ENCODE measurements at regions not wholly inside any gene's neighbourhood (a gene's known extent, or its start where the extent isn't known, plus 50 kb on each side); places are given as distances from the start of the nearest gene placed in this dataset.
"Not testable (repeated sequence)": the region's sequence is repeated elsewhere in the genome, so short reads cannot be mapped to it uniquely, and the experiment has no call there.

DNA sequence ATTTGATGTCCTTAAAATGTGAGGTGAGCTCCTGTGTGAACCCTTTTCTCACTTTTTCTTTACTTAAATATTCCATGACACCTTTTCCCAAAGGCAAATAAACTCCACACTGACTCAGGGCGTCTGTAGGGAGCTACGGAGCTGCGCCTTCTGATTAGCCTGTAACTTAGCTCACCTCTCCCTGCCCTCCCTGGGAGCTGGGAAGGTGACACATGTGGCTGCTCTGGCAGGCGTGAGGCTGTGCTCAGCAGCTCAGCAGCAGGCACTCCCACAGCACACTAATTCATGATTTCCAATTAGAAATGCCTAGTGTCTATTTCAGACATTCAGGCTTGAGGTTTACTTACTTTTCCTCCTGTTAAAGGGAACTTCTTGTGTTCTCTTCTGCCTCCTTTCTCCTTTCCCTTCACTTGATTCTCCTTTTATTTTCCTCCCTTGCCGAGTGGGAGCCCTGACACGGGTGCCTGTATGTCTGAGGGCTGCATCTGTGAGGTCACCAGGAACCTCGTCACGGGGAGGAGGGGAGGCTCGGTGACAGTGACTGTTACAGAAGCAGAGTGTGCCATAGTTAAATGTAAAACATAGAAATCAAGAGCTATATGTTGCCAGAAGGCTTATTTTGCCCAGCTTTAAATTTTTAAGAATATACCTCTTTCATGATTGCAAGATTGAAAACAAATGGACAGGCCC lies 437.1 kb downstream of the DCDC2C start:
- no peak for ATAC-seq

DNA sequence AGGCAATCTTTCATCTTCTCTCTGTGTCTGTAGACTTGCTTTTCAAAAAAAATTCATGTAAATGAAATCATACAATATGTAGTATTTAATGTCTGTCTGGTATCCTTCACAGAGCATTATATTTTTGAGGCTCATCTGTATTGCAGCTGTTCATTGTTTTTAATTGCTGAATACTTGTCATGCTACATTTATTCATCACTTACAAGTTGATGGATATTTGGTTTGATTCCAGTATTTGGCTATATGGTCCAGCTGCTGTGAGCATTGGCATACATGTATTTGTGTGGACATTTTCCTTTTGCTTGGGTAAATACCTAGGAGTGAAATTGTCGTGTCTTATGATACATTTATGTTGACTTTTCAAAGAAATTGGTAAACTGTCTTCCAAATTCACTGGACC lies 441.4 kb downstream of the DCDC2C start:
- ATAC-seq, result no peak

DNA sequence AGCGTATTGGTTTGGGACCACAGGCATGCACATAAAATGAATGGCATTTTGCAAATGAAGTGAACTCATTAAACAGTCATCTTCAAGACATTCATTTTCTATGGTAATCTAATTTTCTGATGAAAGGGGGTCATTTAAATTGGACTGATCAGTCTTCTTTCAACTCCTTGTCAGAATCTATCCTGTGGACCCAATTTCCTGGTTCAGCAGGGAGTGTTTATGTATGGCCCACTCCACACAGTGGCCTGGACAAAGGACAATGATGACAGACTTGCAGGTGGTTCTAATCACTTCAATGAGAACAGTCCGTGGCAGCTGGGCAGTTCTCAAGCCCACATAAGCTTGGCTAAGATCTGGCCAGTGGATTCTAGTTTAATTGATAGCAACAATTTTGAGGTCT lies 448.1 kb downstream of the DCDC2C start:
- ATAC-seq, result no peak

DNA sequence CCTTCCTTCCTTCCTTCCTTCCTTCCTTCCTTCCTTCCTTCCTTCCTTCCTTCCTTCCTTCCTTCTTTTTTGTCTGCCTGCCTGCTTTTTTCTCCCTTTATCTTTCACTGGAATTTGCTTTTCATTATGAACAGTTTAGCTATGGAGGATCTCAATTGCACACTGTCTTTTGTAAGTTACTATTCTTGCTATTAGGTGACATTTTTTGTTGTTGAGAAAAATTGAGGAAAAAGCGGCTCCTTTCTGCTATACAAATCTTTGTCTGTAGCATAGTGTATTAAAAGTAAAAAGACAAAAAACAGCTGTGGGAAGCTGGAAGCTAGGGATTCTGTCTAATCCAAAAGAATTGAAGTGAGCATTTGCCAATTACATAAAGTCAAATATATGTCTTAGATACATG lies 448.7 kb downstream of the DCDC2C start:
- ATAC-seq, result no peak

DNA sequence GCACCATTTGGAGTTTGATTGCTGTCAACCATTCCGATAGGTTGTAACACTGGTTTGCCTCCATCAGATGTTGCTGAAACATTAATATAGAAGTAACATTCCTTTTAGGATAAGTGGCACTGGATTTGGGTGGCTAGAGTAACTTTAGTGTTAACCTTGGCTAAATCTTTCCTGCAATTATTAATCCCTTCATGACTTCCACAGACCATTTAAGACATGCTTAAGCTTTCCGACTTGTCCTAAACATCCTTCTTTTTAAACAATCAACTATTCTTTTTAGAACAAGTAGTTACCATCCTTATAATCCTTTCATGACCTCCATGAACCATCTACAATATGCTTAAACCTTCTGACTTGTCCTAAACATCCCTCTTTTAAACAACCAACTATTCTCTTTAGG lies 465.5 kb downstream of the DCDC2C start:
- ATAC-seq, result no peak

DNA sequence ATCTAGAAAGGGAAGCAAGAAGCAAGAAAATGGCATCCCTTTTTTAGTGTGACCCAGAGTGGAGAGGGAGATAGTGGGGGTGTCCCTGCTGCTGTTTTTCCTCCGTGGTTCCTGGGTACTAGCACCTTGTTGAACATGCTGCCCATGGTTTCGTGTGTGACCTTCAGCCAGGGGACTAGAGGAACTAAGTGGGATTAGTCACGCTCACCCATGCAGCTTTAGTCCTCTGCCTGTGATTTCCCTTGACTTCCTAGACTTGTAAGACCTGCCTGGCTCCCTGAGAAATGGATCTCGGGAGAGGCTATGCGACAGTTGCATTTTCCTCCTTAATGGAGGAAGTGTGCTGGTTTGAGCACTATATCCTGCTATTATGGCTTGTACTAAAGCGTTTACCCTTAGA lies 471.4 kb downstream of the DCDC2C start:
- no peak for ATAC-seq

DNA sequence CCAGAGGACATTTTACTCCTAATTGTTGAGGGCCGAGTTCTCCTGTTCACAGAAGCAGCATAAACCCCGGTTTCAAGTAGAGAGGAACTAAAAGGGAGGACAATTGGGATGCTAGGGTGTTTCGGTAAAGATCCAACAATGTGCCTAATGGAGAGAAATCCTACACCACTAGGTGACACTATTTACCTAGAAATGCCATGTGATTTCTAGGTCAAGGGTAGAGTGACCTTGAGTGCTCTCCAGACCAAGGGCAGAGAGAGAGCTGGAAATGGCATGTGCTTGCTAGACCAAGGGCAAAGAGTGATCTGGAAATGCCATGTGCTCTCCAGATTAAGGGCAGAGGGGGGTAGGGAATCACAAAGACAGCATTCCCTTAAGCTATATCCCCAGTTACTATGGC lies 472.0 kb downstream of the DCDC2C start:
- ATAC-seq, result no peak

DNA sequence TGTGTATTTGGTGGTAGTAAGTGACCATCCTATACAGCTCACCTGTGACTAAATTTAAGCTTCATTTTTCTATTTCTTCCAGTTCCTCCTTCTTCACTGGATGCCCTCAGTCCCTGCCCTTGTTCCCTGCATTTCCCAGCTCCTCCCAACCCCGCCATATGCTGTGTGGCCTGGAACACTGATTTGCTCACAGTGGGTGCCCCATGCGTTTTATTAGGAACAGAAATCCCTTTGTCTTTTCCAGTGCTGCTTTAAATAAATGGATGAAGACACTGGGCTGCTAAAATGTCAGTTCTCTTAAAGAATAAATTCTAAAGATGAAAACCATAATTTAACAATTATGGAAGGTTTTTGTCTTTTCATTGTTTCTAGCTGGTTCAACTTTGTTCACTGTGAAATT lies 477.3 kb downstream of the DCDC2C start:
- no peak for ATAC-seq

DNA sequence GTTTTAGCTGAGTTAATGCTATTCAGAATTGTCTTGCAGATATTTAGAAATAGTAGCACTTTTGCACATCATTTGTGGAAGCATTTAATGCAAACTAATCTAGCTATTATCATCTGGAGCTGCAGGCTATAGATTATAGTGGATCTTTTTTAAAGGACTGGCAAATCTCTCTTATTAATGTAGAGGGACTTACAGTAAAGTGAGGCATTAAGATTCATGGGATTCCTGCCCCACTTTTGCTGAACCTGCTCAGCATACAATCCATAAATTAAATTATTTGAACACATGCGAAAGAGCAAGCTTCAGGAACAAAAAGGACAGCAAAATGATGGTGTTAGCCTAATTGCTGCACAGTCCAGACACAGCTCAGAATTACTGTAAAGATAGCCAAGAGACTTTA lies 477.7 kb downstream of the DCDC2C start:
- no peak for ATAC-seq

DNA sequence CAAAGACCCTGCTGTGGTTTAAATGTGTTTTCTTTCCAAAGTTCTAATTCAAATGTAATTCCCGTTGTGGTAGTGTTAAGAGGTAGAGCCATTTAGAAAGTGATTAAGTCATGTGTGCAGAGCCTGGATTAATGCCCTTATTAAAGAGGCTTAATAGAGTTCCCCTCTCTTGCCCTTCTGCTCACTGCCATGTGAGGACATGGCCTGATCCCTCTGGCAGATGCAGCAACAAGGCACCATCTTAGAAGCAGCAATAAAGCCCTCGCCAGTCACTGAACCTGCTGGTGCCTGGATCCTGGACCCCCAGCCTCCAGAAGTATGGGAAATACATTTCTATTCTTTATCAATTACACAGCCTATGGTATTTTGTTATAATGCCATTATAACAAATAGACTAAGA lies 485.2 kb downstream of the DCDC2C start:
- ATAC-seq, result no peak

DNA sequence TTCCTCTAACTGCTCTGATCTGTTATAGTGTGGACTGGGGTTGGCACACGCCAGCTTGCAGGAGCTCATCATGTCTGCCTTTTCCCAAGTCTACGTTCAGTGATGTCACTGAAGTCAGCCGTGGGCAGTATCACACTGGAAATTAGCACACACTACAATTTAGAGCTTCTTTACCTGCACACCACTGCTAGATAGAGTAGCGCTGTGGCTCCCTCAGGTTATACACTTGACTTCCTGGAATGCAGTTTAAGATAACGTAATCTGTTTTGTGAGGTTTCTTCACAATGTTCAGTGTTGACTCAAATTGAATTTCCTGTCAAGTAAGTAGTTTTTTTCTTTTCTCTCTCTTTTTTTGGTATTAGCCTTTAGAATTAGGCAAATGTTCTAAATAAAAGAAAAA lies 487.2 kb downstream of the DCDC2C start:
- no peak for ATAC-seq

DNA sequence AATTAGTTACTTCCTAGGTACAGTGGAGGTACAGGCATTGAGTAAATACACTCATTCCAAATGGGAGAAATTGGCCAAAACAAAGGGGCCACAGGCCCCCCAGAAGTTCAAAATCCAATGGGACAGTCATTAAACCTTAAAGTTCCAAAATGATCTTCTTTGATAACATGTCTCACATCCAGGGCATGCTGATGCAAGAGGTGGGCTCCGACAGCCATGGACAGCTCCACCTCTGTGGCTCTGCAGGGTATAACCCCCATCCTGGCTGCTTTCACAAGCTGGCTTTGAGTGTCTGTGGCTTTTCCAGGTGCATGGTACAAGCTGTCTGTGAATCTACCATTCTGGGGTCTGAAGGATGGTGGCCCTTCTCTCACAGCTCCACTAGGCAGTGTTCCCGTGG lies 488.7 kb downstream of the DCDC2C start:
- ATAC-seq, result no peak

DNA sequence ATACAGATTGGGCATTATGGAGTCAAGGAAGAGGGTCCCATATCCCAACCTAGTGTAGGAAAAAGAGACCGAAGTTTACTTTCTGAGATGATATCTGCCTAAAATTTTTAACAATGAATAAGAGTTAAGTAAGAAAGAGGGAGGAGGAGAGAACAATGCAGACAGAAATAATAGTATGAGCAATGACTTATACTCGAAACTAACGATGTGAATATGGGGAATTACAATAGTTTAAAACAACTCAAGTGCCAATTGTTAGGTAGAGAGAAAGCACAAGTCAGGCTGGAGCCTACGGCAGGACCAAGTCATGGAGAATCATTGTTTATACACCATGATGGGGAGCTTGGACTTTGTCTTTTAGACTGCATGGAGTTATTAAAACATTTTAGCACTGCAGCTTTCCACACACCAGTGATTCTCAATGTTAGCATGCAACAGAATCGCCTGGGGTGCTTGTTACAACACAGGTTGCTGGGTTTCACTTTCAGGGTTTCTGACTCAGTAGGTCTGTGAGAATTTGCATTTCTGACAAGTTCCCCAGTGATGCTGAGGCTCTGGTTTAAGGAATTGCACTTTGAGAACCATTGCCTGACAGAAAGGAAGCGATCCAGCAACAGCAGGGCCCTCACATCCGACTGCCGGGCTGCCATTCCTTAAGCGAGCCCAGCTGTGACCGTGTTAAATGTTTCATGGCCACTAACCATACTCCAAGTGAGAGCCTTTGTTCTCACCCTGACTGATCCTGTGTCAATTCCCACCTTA lies 511.2 kb downstream of the DCDC2C start:
- ATAC-seq, result no peak

DNA sequence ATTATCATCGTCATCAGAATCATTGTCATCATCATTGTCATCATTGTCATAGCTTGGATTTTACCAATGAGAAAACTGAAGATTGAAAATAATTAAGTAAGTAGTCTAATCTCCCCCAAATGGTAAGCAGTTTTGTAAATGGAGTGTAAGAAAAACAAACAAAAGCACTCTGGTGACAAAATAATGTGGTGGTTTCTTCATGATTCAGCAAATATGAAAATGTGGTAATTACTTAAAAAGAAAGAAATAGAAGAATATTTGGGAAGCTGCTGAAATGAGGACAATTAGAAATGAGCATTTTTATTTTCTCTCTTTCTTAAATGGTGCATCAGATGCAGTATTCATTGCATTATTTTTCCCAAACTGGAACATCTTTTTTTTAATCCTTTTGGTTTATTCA lies 514.4 kb downstream of the DCDC2C start:
- no peak for ATAC-seq

DNA sequence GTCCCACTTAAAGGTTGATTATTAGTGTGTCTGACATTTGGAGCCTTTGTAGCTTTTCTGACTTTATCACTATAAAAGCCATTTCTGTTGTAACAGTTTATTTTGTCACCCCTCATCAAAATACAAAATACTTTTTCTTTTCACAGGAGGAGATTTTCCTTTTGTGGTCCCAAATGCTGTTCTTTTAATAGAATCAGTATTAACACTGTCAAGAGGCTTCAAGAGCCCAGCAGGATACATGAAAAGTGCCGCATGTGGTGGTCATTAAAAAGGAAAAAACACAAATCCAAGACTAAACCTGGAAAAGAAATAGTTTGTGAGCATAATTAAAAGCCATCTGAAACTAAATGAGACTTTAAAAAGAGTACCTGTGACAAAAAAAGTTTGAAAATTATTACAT lies 515.7 kb downstream of the DCDC2C start:
- ATAC-seq, result no peak

DNA sequence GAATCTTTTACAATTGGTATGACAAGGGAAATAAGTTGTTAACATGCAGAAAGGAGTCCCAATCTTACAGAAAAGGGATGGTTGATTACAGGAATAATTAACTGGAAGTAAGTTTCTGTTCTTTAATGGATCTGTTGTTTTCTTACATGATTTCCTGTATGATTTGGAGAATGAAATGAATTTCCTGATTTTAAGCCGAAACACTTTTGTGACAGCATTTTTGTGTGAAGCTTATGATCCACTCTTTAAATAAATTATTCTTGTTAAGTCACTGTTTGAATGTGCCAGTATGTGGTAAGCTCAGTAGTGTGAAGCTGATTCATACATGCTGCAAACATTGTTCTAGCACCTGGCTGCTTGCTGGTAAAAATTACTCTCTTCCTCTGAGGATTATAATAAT lies 516.2 kb downstream of the DCDC2C start:
- ATAC-seq, result no peak

DNA sequence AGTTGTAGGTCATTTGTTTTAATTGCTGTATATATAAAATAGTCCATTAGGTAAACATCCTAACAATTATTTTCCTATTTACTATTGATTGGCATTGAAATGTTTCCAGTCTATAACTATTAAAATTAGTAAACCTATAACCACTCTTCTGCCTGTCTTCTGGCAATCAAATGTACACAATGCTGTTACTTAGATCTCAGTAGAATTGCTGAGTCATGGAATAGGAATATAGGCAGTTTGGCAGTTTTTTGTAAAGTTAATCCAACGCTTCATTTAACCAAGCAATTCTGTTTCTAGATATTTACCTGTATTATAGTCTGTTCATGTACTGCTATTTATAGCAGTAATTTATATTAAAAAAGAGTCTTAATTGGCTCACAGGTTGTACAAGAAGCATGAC lies 518.1 kb downstream of the DCDC2C start:
- no peak for ATAC-seq

DNA sequence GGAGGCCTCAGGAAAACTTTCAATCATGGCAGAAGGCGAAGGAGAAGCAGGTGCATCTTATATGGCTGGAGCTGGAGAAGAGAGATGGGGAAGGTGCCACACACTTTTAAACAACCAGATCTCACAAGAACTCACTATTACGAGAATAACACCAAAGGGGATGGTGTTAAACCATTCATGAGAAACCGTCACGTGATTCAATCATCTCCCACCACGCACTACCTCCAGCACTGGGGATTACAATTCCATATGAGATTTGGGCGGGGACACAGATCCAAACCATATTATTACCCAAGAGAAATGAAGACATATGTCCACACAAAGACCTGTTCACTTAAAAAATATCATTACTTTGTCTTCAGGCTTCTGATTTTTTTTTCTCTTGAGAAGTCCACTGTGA lies 518.5 kb downstream of the DCDC2C start:
- ATAC-seq, result no peak

DNA sequence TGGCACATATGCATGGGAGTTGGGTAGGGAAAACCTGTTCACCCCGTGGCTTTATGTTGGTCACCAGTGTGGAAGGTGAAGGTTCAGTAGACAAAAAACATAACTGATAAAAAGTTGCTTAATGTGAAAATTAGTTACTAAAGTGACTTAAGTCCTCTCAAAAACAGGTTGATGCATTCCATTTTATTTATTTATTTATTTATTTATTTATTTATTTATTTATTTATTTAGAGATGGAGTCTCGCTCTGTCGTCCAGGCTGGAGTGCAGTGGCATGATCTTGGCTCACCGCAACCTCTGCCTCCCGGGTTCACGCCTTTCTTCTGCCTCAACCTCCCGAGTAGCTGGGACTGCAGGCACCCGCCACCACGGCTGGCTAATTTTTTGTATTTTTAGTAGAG lies 541.0 kb downstream of the DCDC2C start:
- not testable (repeated sequence) for ATAC-seq

DNA sequence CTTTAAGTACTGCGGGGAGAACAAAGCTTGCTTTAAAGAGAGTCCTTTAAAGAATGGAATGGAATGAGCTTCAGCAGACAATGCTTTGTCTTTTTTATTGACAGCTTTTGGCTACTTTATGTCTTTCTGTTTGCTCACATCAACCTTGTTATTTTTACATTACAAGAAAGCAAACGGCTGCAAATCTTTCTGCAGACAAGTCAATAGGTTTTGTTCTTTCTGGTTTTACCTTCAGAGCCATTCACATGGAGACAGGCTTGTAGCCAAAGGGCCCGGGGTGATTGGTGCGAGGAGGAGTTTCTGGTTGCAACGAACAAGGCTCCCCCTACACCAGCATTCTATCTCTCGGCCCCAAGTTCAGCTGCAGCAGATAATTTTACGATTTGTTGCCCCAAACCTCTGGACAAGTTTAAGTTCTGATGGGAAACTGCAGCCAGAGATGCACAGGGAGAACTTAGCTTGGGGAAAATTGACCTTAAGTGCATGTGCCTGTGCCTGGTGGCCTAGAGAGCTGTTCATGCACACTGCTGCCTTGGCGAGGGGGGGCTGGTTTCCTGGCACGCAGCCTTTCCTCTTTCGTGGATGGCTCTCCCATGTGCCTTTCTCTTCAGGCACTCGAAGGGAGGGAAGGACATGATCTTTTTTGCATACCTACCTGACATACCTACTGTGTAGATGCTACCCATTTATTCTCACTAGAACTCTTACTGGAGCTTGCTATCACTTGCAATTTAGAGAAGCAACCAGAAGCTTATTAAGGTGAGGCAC lies 543.2 kb downstream of the DCDC2C start:
- no peak for ATAC-seq

DNA sequence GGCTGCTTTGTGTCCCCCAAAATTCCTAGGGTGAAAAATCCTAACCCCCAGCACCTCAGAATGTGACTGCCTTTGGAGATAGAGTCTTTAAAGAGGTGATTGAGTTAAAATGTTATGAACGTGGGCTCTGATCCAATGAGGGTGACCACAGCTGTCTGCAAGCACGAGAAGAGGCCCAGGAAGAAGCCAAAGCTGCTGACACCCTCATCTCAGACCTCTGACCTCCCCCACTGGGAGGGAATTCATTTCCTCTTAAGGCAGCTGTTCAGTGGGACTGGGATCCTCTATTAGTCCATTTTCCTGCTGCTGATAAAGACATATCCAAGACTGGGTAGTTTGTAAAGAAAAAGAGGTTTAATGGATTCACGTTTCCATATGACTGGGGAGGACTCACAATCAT lies 544.4 kb downstream of the DCDC2C start:
- no peak for ATAC-seq

DNA sequence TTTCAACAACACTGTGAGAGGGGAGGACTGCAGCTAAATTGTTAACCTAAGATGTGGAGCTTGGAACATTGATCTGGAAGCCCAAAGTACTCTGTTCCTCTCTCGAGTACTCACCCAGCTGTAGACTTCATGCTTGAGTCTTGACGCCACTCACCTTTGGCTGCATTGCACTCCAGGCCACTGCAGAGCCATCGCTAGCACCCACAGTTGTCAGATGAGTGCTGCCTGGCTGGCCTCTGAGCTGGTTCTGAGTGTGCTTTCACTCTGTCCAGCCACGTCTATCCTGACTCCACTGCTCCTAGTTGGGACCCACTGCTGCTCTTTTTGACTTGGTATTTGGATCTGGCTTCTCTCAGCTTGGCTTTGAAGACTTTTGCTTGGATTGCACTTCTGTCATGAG lies 552.1 kb downstream of the DCDC2C start:
- ATAC-seq, result no peak

DNA sequence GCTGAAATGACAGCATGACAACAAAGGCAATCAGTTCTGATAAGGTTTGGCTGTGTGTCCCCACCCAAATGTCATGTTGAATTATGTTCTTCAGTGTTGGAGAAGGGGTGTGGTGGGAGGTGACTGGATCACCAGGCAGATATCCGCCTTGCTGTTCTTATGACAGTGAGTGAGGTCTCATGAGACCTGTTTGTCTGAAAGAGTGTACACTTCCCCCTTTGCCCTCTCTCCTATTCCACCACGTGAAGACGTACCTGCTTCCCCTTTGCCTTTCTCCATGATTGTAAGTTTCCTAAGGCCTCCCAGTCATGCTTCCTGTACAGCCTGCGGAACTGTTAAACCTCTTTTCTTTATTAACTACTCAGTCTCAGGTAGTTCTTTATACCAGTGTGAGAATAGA lies 553.0 kb downstream of the DCDC2C start:
- ATAC-seq, result no peak

DNA sequence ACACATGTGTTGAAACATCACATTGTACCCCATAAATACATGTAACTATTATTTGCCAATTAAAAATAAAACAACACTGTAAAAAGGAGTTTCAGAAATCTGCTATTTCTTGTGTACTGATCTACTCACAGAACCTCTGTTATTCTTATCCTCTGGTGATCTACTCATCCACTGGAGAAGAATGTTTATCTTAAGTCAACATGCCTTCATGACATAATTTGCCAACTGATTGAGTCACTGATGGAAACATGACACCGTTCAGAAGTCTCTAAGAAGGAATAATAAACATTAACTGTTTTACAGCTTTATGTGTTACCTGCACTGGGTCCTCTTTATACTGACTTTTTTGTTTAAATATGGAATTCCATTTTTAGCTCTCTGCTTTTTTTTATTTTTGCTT lies 555.2 kb downstream of the DCDC2C start:
- no peak for ATAC-seq

Measured in activated CD4-positive, CD25-positive, alpha-beta regulatory T cell treated with anti-CD3 and anti-CD28 coated beads, Interleukin-2, amount 50 U/mL, for 24 hours (primary cell).